H1 (cell line): ENCODE measurements at regions not wholly inside any gene's neighbourhood (a gene's known extent, or its start where the extent isn't known, plus 50 kb on each side); places are given as distances from the start of the nearest gene placed in this dataset.
A peak's percentile ranks its signal among the peaks of the same experiment; 100 is the strongest.
"Not testable (repeated sequence)": the region's sequence is repeated elsewhere in the genome, so short reads cannot be mapped to it uniquely, and the experiment has no call there.

Source experiments
- CTCF ChIA-PET: fragments of 300-600 bp; sonication (Branson Sonifier 250); formaldehyde crosslinking; loops from one replicate; lab custom pipeline; 2021; ENCODE audit not compliant: partially characterized antibody; lab: Charles Lee
- POLR2A ChIA-PET: fragments of 300-600 bp; sonication (Branson Sonifier 250); formaldehyde crosslinking; loops from one replicate; lab custom pipeline; 2021; ENCODE audit warnings: inconsistent platforms; ENCODE audit not compliant: partially characterized antibody; lab: Charles Lee
- DNase-seq, 2 experiments: peaks; one replicate each; pipeline versions ENCODE4 v3.0.0 to v3.0.0-alpha.2; 2010 to 2022; ENCODE audit warnings: low spot score in 2 of 2, low read depth in 1 of 2, mixed read lengths in 1 of 2
- FAIRE-seq: peaks from 2 replicates; lab custom pipeline; 2011; peaks lifted over from hg19 to GRCh38; lab: Jason Lieb, UNC
- H2AFZ ChIP-seq: 2 replicates; pipeline ENCODE4 v1.8.1; 2012; ENCODE audit warnings: low read length, inconsistent platforms
- H2AK5ac ChIP-seq: 2 replicates; pipeline ENCODE4 v1.6.1; 2013; ENCODE audit warnings: low read depth, low read length
- H2BK120ac ChIP-seq: replicated peaks from 2 replicates; pipeline ENCODE3; 2013; ENCODE audit warnings: low read depth, low read length, inconsistent platforms
- H2BK12ac ChIP-seq: 2 replicates; pipeline ENCODE4 v1.6.1; 2013; ENCODE audit warnings: low read depth, low read length
- H2BK15ac ChIP-seq: 2 replicates; pipeline ENCODE4 v1.6.1; 2013; ENCODE audit warnings: low read length
- H2BK20ac ChIP-seq: 2 replicates; pipeline ENCODE4 v1.6.1; 2013; ENCODE audit warnings: low read length
- H2BK5ac ChIP-seq: 2 replicates; pipeline ENCODE4 v1.6.1; 2013; ENCODE audit warnings: low read depth, low read length
- H3K14ac ChIP-seq: 2 replicates; pipeline ENCODE4 v1.6.1; 2013; ENCODE audit warnings: inconsistent platforms; ENCODE audit not compliant: insufficient read length
- H3K18ac ChIP-seq: 2 replicates; pipeline ENCODE4 v1.6.1; 2013; ENCODE audit warnings: low read length; ENCODE audit errors: extremely low read depth
- H3K23ac ChIP-seq: 2 replicates; pipeline ENCODE4 v1.6.1; 2013; ENCODE audit warnings: inconsistent platforms; ENCODE audit not compliant: insufficient read length
- H3K23me2 ChIP-seq: 2 replicates; pipeline ENCODE4 v1.6.1; 2013; ENCODE audit warnings: low read depth, low read length
- H3K27ac ChIP-seq: 2 replicates; pipeline ENCODE4 v1.6.1; 2011; ENCODE audit warnings: low read depth, low read length, inconsistent platforms
- H3K27me3 ChIP-seq, 4 experiments: replicated peaks in 1 of 4; 1 replicate in 1 of 4; 2 replicates in 3 of 4; pipeline versions ENCODE4 v1.6.1 to v1.8.1; 2011 to 2013; ENCODE audit warnings: low read length in 3 of 4, mild to moderate bottlenecking in 3 of 4, inconsistent platforms in 2 of 4, mixed read lengths in 2 of 4, moderate library complexity in 1 of 4; ENCODE audit not compliant: control insufficient read depth in 3 of 4, insufficient read depth in 3 of 4; ENCODE audit errors: extremely low read depth in 1 of 4
- H3K36me3 ChIP-seq, 4 experiments: 2 replicates each; pipeline versions ENCODE4 v1.6.1 to v1.8.1; 2011 to 2013; ENCODE audit warnings: mild to moderate bottlenecking in 4 of 4, low read length in 3 of 4, moderate library complexity in 2 of 4, control low read depth in 1 of 4, inconsistent platforms in 1 of 4; ENCODE audit not compliant: insufficient read depth in 4 of 4, control insufficient read depth in 2 of 4
- H3K4ac ChIP-seq: replicated peaks from 2 replicates; pipeline ENCODE3; 2013; ENCODE audit warnings: low read length, low read depth, mixed read lengths, inconsistent platforms; ENCODE audit not compliant: insufficient read length
- H3K4me1 ChIP-seq, 4 experiments: replicated peaks in 1 of 4; 1 replicate in 1 of 4; 2 replicates in 3 of 4; pipeline versions ENCODE4 v1.6.1 to v1.8.1; 2011 to 2013; ENCODE audit warnings: low read length in 3 of 4, inconsistent platforms in 2 of 4, mixed read lengths in 1 of 4; ENCODE audit not compliant: insufficient read depth in 4 of 4, control insufficient read depth in 3 of 4
- H3K4me2 ChIP-seq, 2 experiments: 2 replicates each; pipeline versions ENCODE4 v1.6.1 to v1.8.1; 2011 to 2013; ENCODE audit warnings: low read depth in 2 of 2, low read length in 2 of 2, control low read depth in 1 of 2, inconsistent platforms in 1 of 2, mild to moderate bottlenecking in 1 of 2; ENCODE audit not compliant: insufficient read depth in 1 of 2
- H3K4me3 ChIP-seq, 4 experiments: fragments of 200-600, 300-600 bp in 1 of 4; sonication (generic), shearing (Covaris generic), sonication (Bioruptor Twin) in 1 of 4; 2 replicates each; pipeline versions ENCODE4 v1.5.1 to v1.8.1; 2011 to 2016; ENCODE audit warnings: low read length in 4 of 4, low read depth in 3 of 4, control low read depth in 2 of 4, inconsistent platforms in 2 of 4, mild to moderate bottlenecking in 2 of 4, mixed read lengths in 1 of 4, moderate library complexity in 1 of 4; ENCODE audit not compliant: insufficient read depth in 2 of 4; ENCODE audit errors: extremely low read depth in 1 of 4
- H3K56ac ChIP-seq: replicated peaks from 2 replicates; pipeline ENCODE3; 2013; ENCODE audit warnings: low read depth, mild to moderate bottlenecking, mixed read lengths, low read length, inconsistent platforms; ENCODE audit not compliant: insufficient read length
- H3K79me1 ChIP-seq: 2 replicates; pipeline ENCODE4 v1.6.1; 2013; ENCODE audit warnings: low read depth, low read length, control low read depth
- H3K79me2 ChIP-seq, 2 experiments: 2 replicates each; pipeline versions ENCODE4 v1.6.1 to v1.8.1; 2012 to 2013; ENCODE audit warnings: low read length in 2 of 2, mild to moderate bottlenecking in 2 of 2, inconsistent platforms in 1 of 2; ENCODE audit not compliant: insufficient read depth in 2 of 2, control insufficient read depth in 1 of 2
- H3K9ac ChIP-seq, 4 experiments: replicated peaks in 1 of 4; 1 replicate in 1 of 4; 2 replicates in 3 of 4; pipeline versions ENCODE4 v1.6.1 to v1.8.1; 2011 to 2013; ENCODE audit warnings: low read depth in 3 of 4, low read length in 3 of 4, control low read depth in 2 of 4, mild to moderate bottlenecking in 2 of 4, moderate library complexity in 2 of 4, inconsistent platforms in 1 of 4; ENCODE audit errors: extremely low read depth in 1 of 4
- H3K9me3 ChIP-seq, 2 experiments: 2 replicates each; pipeline versions ENCODE4 v1.6.1 to v1.8.1; 2012 to 2013; ENCODE audit warnings: mild to moderate bottlenecking in 2 of 2, moderate library complexity in 2 of 2, control low read depth in 1 of 2, inconsistent platforms in 1 of 2, low read depth in 1 of 2, low read length in 1 of 2, mixed read lengths in 1 of 2; ENCODE audit not compliant: insufficient read depth in 2 of 2
- H4K20me1 ChIP-seq, 2 experiments: replicated peaks in 1 of 2; 2 replicates each; pipeline versions ENCODE3 to v1.8.1; 2011 to 2013; ENCODE audit warnings: inconsistent platforms in 2 of 2, low read length in 2 of 2, mild to moderate bottlenecking in 1 of 2; ENCODE audit not compliant: insufficient read depth in 2 of 2, control insufficient read depth in 1 of 2
- H4K5ac ChIP-seq: 2 replicates; pipeline ENCODE4 v1.6.1; 2013; ENCODE audit warnings: low read length, low read depth, mixed read lengths, inconsistent platforms; ENCODE audit not compliant: insufficient read length
- H4K8ac ChIP-seq: 2 replicates; pipeline ENCODE4 v1.8.0; 2013; ENCODE audit warnings: mild to moderate bottlenecking, moderate library complexity, low read length, inconsistent platforms; ENCODE audit not compliant: insufficient read depth; ENCODE audit errors: extremely low read depth
- H4K91ac ChIP-seq: replicated peaks from 2 replicates; pipeline ENCODE3; 2013; ENCODE audit warnings: low read length, mixed read lengths, inconsistent platforms; ENCODE audit not compliant: insufficient read length
- RAD21 ChIP-seq, 2 experiments: IDR thresholded peaks in 1 of 2; conservative IDR thresholded peaks in 1 of 2; 2 replicates each; pipeline ENCODE4 v1.6.1; 2011; ENCODE audit warnings: low read depth in 2 of 2, low read length in 2 of 2, improper control_type of control experiment in 1 of 2, inconsistent platforms in 1 of 2, mild to moderate bottlenecking in 1 of 2, moderate library complexity in 1 of 2
- WGBS, 2 experiments: shearing (Covaris generic) in 1 of 2; methylation state at CpG; one replicate each; pipeline versions ENCODE4 v1.1.6 to v1.1.7; 2013 to 2015; ENCODE audit warnings: low lambda C conversion rate in 2 of 2, mixed read lengths in 2 of 2, inconsistent platforms in 1 of 2, low coverage in 1 of 2, missing lambda C conversion rate in 1 of 2; ENCODE audit not compliant: insufficient replicate concordance in 2 of 2, insufficient coverage in 1 of 2, insufficient read length in 1 of 2; ENCODE audit errors: extremely low coverage in 1 of 2, missing lambda C conversion rate in 1 of 2; 5-methylcytosine and 5-hydroxymethylcytosine counted together

GRCh38 chr1:83468336-83468735, 530.6 kb downstream of the TTLL7 start:
- H3K9me3 ChIP-seq, DNase-seq, CTCF ChIA-PET, H3K27me3 ChIP-seq, H2BK5ac ChIP-seq, H2BK12ac ChIP-seq, H4K20me1 ChIP-seq, H4K91ac ChIP-seq, H3K56ac ChIP-seq, H3K27ac ChIP-seq, H3K36me3 ChIP-seq, H3K79me2 ChIP-seq, H3K4me1 ChIP-seq, H3K4ac ChIP-seq, H2BK20ac ChIP-seq, H4K5ac ChIP-seq, H3K18ac ChIP-seq, POLR2A ChIA-PET, H3K79me1 ChIP-seq, H3K23ac ChIP-seq, H2BK15ac ChIP-seq, H2AFZ ChIP-seq, H2AK5ac ChIP-seq, FAIRE-seq, H2BK120ac ChIP-seq, H3K23me2 ChIP-seq, H3K4me3 ChIP-seq, H3K4me2 ChIP-seq, H3K9ac ChIP-seq, H4K8ac ChIP-seq, H3K14ac ChIP-seq: not testable (repeated sequence)
- TF ChIP-seq RAD21 (IDR thresholded peaks at IDR 0.05 in 1 of 2, conservative IDR thresholded peaks at IDR 0.05 in 1 of 2; ENCODE audit: low read depth in 2 of 2, low read length in 2 of 2): peak in 1 of 2 experiments; percentile 16; a peak in 2 of 4 replicates
- 91% methylated on average over 3 of the region's 4 CpGs; no CpG with 5 or more reads in 1 of the 2 experiments for WGBS, 2 experiments

GRCh38 chr1:83457735-83458248, 541.1 kb downstream of the TTLL7 start:
- H3K14ac ChIP-seq, H3K4me2 ChIP-seq, H2BK20ac ChIP-seq, H3K27me3 ChIP-seq, H2BK120ac ChIP-seq, H2BK15ac ChIP-seq, H2AK5ac ChIP-seq, H3K18ac ChIP-seq, H3K9me3 ChIP-seq, H4K20me1 ChIP-seq, H4K5ac ChIP-seq, DNase-seq, H3K4me3 ChIP-seq, H3K23ac ChIP-seq, H3K79me1 ChIP-seq, H3K27ac ChIP-seq, H4K8ac ChIP-seq, H4K91ac ChIP-seq, H3K36me3 ChIP-seq, H3K9ac ChIP-seq, H2BK5ac ChIP-seq, H2BK12ac ChIP-seq, CTCF ChIA-PET, H3K56ac ChIP-seq, H3K4ac ChIP-seq, H3K4me1 ChIP-seq, POLR2A ChIA-PET, H2AFZ ChIP-seq, H3K79me2 ChIP-seq, H3K23me2 ChIP-seq: not testable (repeated sequence)
- 89% methylated on average over 1 of the region's 1 CpG; no CpG with 5 or more reads in 1 of the 2 experiments for WGBS, 2 experiments
- FAIRE-seq: peak; percentile 77
